ENCODE measurements at regions not wholly inside any gene's neighbourhood (a gene's known extent, or its start where the extent isn't known, plus 50 kb on each side); places are given as distances from the start of the nearest gene placed in this dataset.

DNA sequence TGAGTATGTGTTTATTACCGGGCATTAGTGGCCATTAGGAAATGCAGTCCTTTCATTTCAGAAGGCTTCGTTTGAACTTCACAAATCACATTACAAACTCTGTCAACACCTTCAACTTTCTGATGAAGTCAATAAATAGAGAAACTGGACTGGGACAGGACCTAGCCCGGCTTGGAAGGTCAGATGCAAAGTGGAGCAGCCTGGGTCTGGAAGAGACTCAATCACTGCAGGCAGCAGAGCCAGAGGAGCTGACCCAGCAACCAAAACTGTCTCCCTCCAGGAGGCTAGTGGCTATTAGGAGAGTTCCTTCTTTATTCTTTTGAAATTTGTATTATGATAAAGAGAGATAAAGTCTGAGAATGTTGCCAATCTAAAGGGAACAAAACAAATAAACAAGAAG, 167.2 kb upstream of the SPOPL start:
- DNase-seq (no peak), ATAC-seq (ENCODE audit: poor library complexity) (no peak)
- Histone ChIP-seq H3K4me3 (ENCODE audit: low read length) (no peak overlapping the region), H3K36me3 (ENCODE audit: insufficient read depth, low read length) (no peaks in the 10 kb centered on the region), H3K4me1 (ENCODE audit: insufficient read depth, low read length) (no peaks in the 10 kb centered on the region), H3K27me3 (ENCODE audit: control insufficient read depth in 1 of 2, insufficient read depth in 2 of 2, low read length in 2 of 2) (no peaks in the 10 kb centered on the region), H3K9me3 (ENCODE audit: control insufficient read depth in 1 of 2, insufficient read depth in 1 of 2, low read length in 2 of 2) (no peaks in the 10 kb centered on the region), H3K27ac (ENCODE audit: low read depth in 1 of 2, low read length in 2 of 2) (no peak overlapping the region)
- POLR2A ChIA-PET = no interaction called here
- Mint-ChIP-seq H3K9me3 (peaks cover 2% of the 10 kb centered on the region), H3K4me1 (ENCODE audit: low read depth) (no peaks in the 10 kb centered on the region), H3K36me3 (ENCODE audit: low read depth) (no peaks in the 10 kb centered on the region), H3K4me3 (no peak overlapping the region), H3K27ac (no peak overlapping the region), H3K27me3 (no peaks in the 10 kb centered on the region)
- CTCF ChIA-PET = no interaction called here
- TF ChIP-seq, protein P1, sequence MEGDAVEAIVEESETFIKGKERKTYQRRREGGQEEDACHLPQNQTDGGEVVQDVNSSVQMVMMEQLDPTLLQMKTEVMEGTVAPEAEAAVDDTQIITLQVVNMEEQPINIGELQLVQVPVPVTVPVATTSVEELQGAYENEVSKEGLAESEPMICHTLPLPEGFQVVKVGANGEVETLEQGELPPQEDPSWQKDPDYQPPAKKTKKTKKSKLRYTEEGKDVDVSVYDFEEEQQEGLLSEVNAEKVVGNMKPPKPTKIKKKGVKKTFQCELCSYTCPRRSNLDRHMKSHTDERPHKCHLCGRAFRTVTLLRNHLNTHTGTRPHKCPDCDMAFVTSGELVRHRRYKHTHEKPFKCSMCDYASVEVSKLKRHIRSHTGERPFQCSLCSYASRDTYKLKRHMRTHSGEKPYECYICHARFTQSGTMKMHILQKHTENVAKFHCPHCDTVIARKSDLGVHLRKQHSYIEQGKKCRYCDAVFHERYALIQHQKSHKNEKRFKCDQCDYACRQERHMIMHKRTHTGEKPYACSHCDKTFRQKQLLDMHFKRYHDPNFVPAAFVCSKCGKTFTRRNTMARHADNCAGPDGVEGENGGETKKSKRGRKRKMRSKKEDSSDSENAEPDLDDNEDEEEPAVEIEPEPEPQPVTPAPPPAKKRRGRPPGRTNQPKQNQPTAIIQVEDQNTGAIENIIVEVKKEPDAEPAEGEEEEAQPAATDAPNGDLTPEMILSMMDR (IDR thresholded peaks at IDR 0.05) = no peak
- intact Hi-C loops (cut with DNase I, micrococcal nuclease) = no loop called here

DNA sequence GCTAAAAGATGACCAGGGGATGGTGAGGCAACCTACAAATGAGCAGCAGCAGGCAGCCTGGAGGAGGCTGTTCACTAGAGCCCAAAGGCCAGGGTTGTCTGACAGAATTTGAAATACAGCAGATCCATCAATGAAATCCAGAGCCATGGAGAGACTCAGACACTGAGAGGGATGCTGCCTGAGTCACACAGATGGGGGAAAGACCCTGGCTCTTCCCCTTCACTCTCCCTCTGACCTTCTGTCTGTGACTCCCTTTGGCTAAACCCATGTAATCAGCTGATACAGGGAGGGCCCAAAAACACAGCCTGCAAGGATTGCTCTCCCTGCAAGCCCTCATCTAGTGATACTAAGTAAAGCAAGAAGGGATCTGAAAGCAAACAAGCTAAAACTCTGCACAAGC, 166.5 kb upstream of the SPOPL start:
- no peak for DNase-seq
- H3K27ac ChIP-seq (ENCODE audit: low read depth in 1 of 2, low read length in 2 of 2) = no peak overlapping the region
- Mint-ChIP-seq H3K27me3 (no peaks in the 10 kb centered on the region), H3K4me1 (ENCODE audit: low read depth) (no peaks in the 10 kb centered on the region), H3K9me3 (peaks cover 2% of the 10 kb centered on the region), H3K27ac (no peak overlapping the region), H3K36me3 (ENCODE audit: low read depth) (no peaks in the 10 kb centered on the region), H3K4me3 (no peak overlapping the region)
- H3K27me3 ChIP-seq (ENCODE audit: control insufficient read depth in 1 of 2, insufficient read depth in 2 of 2, low read length in 2 of 2) = no peaks in the 10 kb centered on the region
- H3K4me3 ChIP-seq (ENCODE audit: low read length) = no peak overlapping the region
- H3K9me3 ChIP-seq (ENCODE audit: control insufficient read depth in 1 of 2, insufficient read depth in 1 of 2, low read length in 2 of 2) = no peaks in the 10 kb centered on the region
- H3K4me1 ChIP-seq (ENCODE audit: insufficient read depth, low read length) = no peaks in the 10 kb centered on the region
- H3K36me3 ChIP-seq (ENCODE audit: insufficient read depth, low read length) = no peaks in the 10 kb centered on the region
- no peak for ATAC-seq (ENCODE audit: poor library complexity)
- ChIA-PET CTCF (no interaction called here), POLR2A (no interaction called here)
- TF ChIP-seq, protein P1 (IDR thresholded peaks at IDR 0.05) = no peak
- intact Hi-C loops (cut with DNase I, micrococcal nuclease) = no loop called here

DNA sequence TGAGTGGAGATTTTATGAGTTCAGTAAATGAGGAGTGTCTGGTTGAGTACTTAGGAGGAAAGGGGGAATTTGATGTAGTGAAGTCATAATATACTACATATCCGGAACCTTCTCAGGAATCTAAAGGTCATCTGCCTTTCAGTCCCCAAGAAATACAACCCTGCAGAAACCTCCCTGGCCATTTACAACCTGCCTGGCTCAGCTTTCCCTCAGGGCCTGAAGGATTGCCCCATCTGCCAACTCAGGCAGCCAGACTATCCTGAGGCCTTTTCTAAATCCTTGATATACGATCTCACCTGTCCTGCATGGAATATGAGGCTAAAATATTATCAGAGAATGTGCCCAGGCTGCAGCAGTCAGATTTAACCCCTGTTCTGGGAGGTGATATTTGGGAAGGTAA, 165.4 kb upstream of the SPOPL start:
- POLR2A ChIA-PET = no interaction called here

More for the DNA sequence above, 165.4 kb upstream of the SPOPL start:
- no peaks in the 10 kb centered on the region for H3K4me1 Mint-ChIP-seq (ENCODE audit: low read depth)
- no peaks in the 10 kb centered on the region for H3K27me3 Mint-ChIP-seq
- H3K27me3 ChIP-seq (ENCODE audit: control insufficient read depth in 1 of 2, insufficient read depth in 2 of 2, low read length in 2 of 2) = no peaks in the 10 kb centered on the region
- CTCF ChIA-PET = no interaction called here
- TF ChIP-seq, protein P1 (IDR thresholded peaks at IDR 0.05) = no peak
- no peaks in the 10 kb centered on the region for H3K36me3 Mint-ChIP-seq (ENCODE audit: low read depth)
- no peaks in the 10 kb centered on the region for H3K4me1 ChIP-seq (ENCODE audit: insufficient read depth, low read length)
- no peaks in the 10 kb centered on the region for H3K36me3 ChIP-seq (ENCODE audit: insufficient read depth, low read length)
- no peak for DNase-seq
- intact Hi-C loops (cut with DNase I, micrococcal nuclease) = no loop called here
- H3K27ac ChIP-seq (ENCODE audit: low read depth in 1 of 2, low read length in 2 of 2) = no peak overlapping the region
- H3K9me3 ChIP-seq (ENCODE audit: control insufficient read depth in 1 of 2, insufficient read depth in 1 of 2, low read length in 2 of 2) = no peaks in the 10 kb centered on the region
- H3K9me3 Mint-ChIP-seq = no peaks in the 10 kb centered on the region
- no peak overlapping the region for H3K27ac Mint-ChIP-seq
- no peak overlapping the region for H3K4me3 Mint-ChIP-seq
- no peak for ATAC-seq (ENCODE audit: poor library complexity)
- H3K4me3 ChIP-seq (ENCODE audit: low read length) = no peak overlapping the region

Measured in CD4-positive, alpha-beta T cell (primary cell).